ENCODE measurements at regions not wholly inside any gene's neighbourhood (a gene's known extent, or its start where the extent isn't known, plus 50 kb on each side); places are given as distances from the start of the nearest gene placed in this dataset.
"Not testable (repeated sequence)": the region's sequence is repeated elsewhere in the genome, so short reads cannot be mapped to it uniquely, and the experiment has no call there.

DNA sequence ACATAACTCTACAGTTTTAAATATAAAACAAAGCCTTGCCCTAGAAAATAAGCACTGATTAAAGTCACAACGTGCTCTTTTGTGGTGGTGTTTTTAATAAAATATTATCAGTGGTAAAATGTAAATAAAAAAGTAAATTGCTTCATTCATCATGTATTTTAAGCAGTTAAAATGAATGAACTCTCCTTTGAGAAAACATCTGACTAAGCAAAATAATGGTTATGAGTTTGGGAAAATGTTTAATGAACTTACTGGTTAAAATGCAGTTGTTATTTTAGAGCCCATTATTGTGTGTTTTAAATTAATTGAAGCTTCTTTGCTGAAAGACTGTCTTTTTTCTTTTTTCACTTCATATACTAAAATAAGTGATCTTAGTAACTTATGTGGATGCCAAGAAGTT lies 1007.5 kb upstream of the ARRDC3 start:
- no peak for DNase-seq (ENCODE audit: low read depth)

- DNase-seq (ENCODE audit: low read depth) = no peak
Measured at GRCh38 chr5:92380069-92380770, 997.1 kb upstream of the ARRDC3 start.

DNA sequence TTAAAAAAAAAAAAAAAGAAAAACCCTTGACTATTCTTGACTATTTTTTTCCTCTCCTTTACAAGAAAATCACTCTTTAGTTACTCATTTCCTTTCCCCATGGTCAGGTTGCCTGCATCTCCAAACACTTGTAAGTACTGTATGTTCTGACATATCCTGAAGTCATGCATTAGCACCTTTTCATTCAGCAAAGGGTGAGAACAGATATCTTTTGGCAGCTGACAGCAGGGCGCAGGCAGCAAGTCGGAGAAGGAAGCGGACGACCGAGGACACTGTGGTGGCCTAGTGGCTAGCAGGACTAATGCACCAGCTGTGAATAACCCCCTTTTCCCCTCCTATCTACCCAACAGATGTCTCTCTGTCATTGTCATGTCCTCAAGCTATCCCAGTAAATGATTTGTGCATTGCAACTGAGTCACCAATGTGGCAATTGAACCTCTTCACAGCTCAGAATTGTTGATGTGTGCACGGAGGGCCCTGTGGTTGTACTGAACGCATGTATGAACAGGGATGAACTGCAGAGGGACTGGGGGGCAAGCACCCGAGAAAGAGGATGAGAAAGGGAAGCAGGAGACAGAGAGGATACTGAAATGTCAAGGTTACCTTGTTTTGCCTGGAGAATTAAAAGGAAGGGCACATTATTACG lies 996.0 kb upstream of the ARRDC3 start:
- no peak for DNase-seq (ENCODE audit: low read depth)

- no peak for DNase-seq (ENCODE audit: low read depth)
Measured at GRCh38 chr5:92374859-92375258, 991.7 kb upstream of the ARRDC3 start.

DNA sequence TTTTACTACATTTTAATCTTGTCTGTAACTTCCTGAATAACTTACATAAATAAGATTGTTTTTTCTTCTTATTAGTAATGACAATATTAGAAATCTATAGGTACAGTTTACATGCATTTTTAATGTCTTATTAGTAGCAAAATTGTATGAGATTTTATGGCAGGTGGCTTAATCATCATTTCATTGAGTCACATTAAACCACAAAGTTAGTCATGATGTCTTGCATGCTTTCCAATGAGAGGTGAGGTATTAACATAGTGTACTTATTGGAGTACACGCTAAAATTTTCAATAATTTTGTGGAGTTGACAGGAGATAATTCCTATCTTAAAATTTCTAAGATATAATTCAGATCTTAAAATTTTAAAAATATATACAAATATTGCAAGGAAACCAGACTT lies 989.6 kb upstream of the ARRDC3 start:
- no peak for DNase-seq (ENCODE audit: low read depth)

DNA sequence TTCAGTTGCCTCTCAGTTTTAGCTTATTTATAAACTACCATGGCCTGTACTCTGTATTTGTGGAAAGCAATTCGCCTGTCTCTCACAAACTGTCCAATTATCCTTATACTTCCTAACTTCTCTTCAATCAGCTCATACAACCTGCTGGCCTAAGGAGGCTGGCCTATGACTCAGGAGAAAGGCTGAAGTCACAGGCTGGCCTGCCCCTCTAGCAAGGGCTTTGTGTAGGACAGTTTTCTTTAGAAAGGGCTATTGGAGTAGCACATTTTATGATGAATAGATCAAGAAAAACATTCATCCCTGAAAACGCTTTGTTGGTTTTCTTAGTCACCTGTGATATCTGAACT lies 988.7 kb upstream of the ARRDC3 start:
- DNase-seq (ENCODE audit: low read depth) = no peak

- no peak for DNase-seq (ENCODE audit: low read depth)
Measured at GRCh38 chr5:92371171-92371888, 988.2 kb upstream of the ARRDC3 start.

DNA sequence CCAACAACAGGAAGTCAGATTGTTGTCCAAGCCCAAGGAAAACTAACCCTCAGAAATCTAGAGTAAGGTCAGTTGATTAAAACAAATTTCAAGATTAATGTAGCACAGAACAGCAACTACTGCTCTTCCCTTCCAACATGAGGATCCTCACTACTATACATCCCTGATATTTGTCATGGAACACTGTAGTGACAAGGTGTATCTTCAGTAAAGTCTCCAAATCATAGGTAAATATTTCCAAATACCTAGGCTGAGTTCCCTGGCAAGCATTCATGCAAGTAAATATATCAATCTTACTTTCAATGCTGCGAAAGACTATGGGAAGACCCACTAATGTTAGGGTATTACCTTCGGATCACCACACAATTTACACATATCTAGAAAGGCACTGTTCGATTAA lies 986.9 kb upstream of the ARRDC3 start:
- DNase-seq (ENCODE audit: low read depth) = no peak

DNA sequence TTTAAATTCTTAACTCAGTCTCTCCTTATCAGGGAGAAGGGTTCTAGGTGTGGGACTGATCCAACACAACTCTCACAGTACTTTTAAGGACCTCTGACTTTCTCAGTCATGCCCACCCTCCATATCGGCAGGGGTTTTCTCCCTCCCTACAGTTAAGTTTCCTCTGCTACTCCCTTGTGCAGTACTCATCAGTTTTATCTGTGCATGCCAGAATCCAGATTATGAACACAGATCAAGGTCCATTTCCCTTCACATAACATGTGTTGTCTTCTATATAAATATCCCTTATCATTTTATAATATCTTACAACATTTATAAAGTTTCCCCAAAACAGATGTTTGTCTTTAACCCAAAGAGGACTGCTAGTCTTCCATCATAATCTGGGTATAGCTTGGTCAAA lies 986.5 kb upstream of the ARRDC3 start:
- no peak for DNase-seq (ENCODE audit: low read depth)

GRCh38 chr5:92364986-92365550 lies 982.0 kb upstream of the ARRDC3 start:
- peak; percentile 58 for DNase-seq (ENCODE audit: low read depth)

DNA sequence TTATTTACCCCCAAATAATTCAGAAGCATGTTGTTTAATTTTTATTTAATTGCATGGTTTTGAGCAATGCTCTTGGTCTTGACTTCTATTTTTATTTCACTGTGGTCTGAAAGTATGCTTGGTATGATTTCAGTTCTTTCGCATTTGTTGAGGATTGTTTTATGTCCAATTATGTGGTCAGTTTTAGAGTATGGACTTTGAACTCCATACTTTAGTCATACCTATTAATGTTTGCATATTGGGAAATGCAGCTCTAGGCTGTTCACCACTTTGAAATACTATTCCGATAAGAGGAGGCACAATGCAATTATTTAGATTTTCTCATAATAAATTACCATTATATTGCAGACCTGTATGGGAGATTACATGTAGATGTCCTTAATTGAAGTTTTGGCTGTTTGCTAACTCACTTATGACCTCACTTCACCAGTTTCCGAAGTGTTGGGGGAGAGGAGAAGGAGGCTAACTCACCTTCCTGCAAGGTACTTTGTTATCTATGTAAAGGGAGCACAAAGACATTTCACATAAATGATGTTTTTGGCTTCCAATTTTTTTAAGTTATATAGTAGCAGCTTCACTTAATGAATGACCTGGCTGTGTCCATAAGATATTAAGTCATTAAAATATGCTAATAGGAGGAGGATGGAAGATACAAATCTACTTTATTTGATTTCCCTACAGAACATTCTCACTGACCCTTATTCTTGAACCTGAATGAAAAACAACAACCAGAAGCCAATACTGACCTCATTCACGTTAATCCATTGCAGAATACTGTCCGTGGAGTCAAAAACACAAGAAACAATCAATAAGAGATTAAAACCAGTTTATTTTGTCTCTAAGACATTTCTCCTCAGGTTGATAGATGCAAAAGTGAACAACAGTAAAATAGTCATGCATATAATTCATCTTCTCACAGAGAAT lies 970.3 kb upstream of the ARRDC3 start:
- DNase-seq (ENCODE audit: low read depth) = no peak

GRCh38 chr5:92337772-92338234 lies 954.7 kb upstream of the ARRDC3 start:
- no peak for DNase-seq (ENCODE audit: low read depth)

DNA sequence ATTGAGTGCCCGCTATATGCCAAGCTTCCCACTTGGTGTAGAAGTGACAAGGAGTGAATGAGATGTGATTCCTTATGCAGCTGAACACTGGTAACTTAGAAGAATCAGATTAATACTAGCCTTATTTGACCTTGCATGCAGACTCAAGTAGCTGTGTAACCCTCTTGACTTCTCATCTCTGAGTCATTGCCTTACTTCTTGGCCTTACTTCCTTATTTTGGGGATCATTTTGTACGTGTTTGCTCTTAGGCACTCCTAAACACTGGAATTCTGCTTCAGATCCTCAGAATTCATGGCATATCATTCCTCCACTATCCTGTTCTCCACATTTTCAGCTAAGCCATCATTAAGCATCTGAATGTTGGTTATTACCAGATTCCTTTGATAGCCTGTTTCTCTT lies 948.9 kb upstream of the ARRDC3 start:
- DNase-seq (ENCODE audit: low read depth) = no peak

DNA sequence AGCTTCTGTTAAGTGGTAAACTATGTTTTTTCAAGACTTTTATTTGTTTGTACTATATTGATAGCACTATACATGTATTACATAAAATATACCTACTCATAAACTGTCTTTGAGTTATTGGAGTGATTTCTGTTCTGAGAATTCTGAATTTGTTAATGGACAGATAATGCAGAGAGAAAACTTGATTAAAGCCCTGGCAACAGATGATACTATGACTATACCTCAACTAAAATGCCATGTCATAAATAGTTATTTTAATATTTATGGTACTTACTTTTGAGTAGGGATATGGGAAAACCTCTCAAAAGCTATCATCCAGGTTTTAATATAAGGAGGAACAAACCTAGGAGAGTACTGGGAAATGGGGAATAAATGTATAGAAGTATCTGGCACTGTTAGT lies 947.2 kb upstream of the ARRDC3 start:
- DNase-seq (ENCODE audit: low read depth) = no peak

DNA sequence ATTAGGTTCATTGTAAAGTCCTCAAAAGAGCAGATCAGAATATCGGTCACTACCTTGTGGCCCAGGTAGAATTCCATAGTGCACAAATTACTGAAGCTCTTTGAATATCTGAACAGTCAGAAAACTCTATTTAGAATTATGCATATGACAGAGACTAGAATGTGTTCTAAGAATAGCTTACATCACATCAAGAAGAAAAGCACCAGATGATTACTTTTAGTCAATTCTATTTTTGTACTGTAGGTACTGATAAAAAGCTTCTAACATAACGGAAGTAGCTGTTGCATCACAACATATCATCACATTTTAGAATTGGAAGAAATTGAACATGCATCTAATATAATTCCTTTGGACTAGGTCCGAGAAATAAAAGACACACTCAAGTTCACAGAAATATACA lies 946.6 kb upstream of the ARRDC3 start:
- no peak for DNase-seq (ENCODE audit: low read depth)

DNA sequence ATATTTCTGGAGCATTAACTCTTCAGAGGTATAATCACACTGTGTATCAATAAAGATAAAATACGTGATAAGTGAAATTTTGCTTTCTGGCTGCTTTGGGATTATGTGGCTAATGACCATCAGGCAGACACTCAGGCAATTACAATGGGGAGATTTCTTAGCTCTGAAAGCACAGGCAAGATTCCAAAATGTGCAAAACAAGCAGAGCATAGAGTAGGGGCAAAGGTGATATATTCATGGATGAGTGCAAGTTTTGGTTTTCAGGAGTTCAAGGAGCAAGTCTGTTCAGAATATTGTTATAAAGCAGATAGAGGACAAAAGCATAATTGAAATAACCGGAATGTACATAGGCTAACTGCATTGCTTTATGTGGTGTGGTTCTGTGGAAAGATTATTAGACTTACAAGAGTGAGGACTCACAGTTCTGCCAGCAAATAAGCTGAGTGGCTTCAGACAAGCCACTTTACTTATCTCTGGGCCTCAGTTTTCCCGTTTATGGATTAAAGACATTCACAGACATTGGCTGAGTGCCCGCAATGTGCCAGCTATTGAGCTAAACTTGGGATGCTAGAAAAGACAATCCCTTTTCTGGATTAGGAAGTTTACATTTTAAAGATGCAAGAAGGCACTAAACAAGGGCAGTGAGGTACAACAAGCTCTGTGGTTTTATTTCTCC lies 945.6 kb upstream of the ARRDC3 start:
- DNase-seq (ENCODE audit: low read depth) = no peak

DNA sequence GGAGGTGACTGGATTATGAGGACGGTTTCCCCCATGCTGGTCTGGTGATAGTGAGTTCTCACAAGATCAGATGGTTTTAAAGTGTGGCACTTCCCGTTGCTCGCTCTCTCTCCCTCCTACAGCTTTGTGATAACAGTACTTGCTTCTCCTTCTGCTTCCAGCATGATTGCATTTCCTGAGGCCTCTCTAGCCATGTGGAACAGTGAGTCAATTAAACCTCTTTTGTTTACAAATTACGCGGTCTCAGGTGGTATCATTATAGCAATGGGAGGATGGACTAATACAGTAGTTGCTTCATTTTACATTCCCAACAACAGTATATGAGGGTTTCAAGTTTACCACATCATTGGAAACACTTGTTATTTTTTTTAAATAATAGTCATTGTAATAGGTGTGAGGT lies 937.3 kb upstream of the ARRDC3 start:
- DNase-seq (ENCODE audit: low read depth) = no peak

- DNase-seq (ENCODE audit: low read depth) = no peak
Measured at GRCh38 chr5:92313385-92313784, 930.3 kb upstream of the ARRDC3 start.

GRCh38 chr5:92309336-92309991 lies 926.3 kb upstream of the ARRDC3 start:
- DNase-seq (ENCODE audit: low read depth) = peak; percentile 13

GRCh38 chr5:92308679-92309078 lies 925.6 kb upstream of the ARRDC3 start:
- DNase-seq (ENCODE audit: low read depth) = no peak

- not testable (repeated sequence) for DNase-seq (ENCODE audit: low read depth)
Measured at GRCh38 chr5:92302356-92302755, 919.2 kb upstream of the ARRDC3 start.
